DND-41 (cell line): ENCODE measurements at regions not wholly inside any gene's neighbourhood (a gene's known extent, or its start where the extent isn't known, plus 50 kb on each side); places are given as distances from the start of the nearest gene placed in this dataset.

ENCODE experiments used
- ATAC-seq: fragments of 200-7000 bp; cut with Tn5 transposase; 3 replicates; pipeline ENCODE4 v1.9.1; 2021; ENCODE audit warnings: low read depth; ENCODE audit not compliant: insufficient read depth
- DNase-seq: peaks from one replicate; pipeline ENCODE4 v3.0.0-alpha.2; 2020
- H2AFZ ChIP-seq: 2 replicates; pipeline ENCODE4 v1.6.0; 2012; ENCODE audit warnings: low read depth, low read length
- H3K27ac ChIP-seq: 2 replicates; pipeline ENCODE4 v1.5.1; 2012; ENCODE audit warnings: low read length, inconsistent platforms
- H3K27me3 ChIP-seq: fragments of 200-600 bp; sonication (generic); 2 replicates; pipeline ENCODE4 v1.6.0; 2012; ENCODE audit warnings: low read length, mild to moderate bottlenecking, inconsistent platforms; ENCODE audit not compliant: insufficient read depth, poor library complexity
- H3K36me3 ChIP-seq: 2 replicates; pipeline ENCODE4 v1.5.1; 2012; ENCODE audit warnings: low read length, inconsistent platforms; ENCODE audit not compliant: insufficient read depth
- H3K4me1 ChIP-seq: 2 replicates; pipeline ENCODE4 v1.5.1; 2012; ENCODE audit warnings: mild to moderate bottlenecking, low read length; ENCODE audit not compliant: insufficient read depth
- H3K4me2 ChIP-seq: 2 replicates; pipeline ENCODE4 v1.6.0; 2012; ENCODE audit warnings: mild to moderate bottlenecking, moderate library complexity, low read length, inconsistent platforms; ENCODE audit not compliant: insufficient read depth
- H3K4me3 ChIP-seq, 2 experiments: fragments of 200-600 bp in 1 of 2; shearing (Covaris generic) in 1 of 2; 2 replicates each; pipeline ENCODE4 v1.5.1; 2012 to 2016; ENCODE audit warnings: inconsistent platforms in 2 of 2, low read length in 2 of 2, mild to moderate bottlenecking in 2 of 2, low read depth in 1 of 2, moderate library complexity in 1 of 2
- H3K79me2 ChIP-seq: 2 replicates; pipeline ENCODE4 v1.6.0; 2012; ENCODE audit warnings: low read length, inconsistent platforms; ENCODE audit not compliant: insufficient read depth
- H3K9ac ChIP-seq: 2 replicates; pipeline ENCODE4 v1.6.0; 2012; ENCODE audit warnings: low read depth, mild to moderate bottlenecking, inconsistent platforms, low read length, moderate library complexity
- H3K9me3 ChIP-seq: 2 replicates; pipeline ENCODE4 v1.5.1; 2012; ENCODE audit warnings: low read length, moderate library complexity, mild to moderate bottlenecking, inconsistent platforms; ENCODE audit not compliant: insufficient read depth, severe bottlenecking
- H4K20me1 ChIP-seq: 2 replicates; pipeline ENCODE4 v1.6.0; 2012; ENCODE audit warnings: low read length; ENCODE audit not compliant: insufficient read depth
- CTCF ChIP-seq: IDR thresholded peaks from 2 replicates; pipeline ENCODE4 v1.5.1; 2012; ENCODE audit warnings: borderline replicate concordance, low read length, moderate library complexity, mild to moderate bottlenecking; ENCODE audit not compliant: poor library complexity, severe bottlenecking; ENCODE audit errors: extremely low read depth
- EZH2 ChIP-seq: IDR thresholded peaks from 3 replicates; pipeline ENCODE4 v1.6.1; 2012; ENCODE audit warnings: borderline replicate concordance, low read depth, mild to moderate bottlenecking, moderate library complexity, low read length, inconsistent platforms; ENCODE audit not compliant: severe bottlenecking

DNA sequence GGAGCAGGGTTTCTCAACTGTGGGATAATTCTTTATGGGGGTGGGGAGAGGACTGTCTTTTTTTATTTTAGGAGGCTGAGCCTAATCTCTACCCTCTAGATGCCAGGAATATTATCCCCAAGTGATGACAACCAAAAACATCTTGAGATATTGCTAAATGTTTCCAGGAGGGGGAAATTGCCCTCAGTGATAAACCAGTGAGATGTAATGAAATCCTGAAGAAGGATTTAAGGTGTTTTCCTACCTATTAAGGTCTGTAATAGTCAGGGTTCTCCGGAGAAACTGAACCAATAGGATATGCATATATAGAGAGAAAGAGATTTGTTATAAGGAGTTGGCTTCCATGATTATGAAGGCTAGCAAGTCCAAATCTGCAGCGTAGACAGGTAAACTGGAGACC, 208.3 kb upstream of the MIR17HG start:
- no peak for DNase-seq
- H2AFZ ChIP-seq, result no peak overlapping the region
- H4K20me1 ChIP-seq, result no peaks in the 10 kb centered on the region
- H3K4me1 ChIP-seq, result no peaks in the 10 kb centered on the region
- H3K4me2 ChIP-seq, result no peak overlapping the region
- ATAC-seq, result no peak
- no peak overlapping the region for H3K9ac ChIP-seq
- H3K9me3 ChIP-seq, result no peaks in the 10 kb centered on the region
- H3K36me3 ChIP-seq, result no peaks in the 10 kb centered on the region
- TF ChIP-seq EZH2, result no peak
- peaks cover 10% of the 10 kb centered on the region for H3K27me3 ChIP-seq
- H3K79me2 ChIP-seq, result no peaks in the 10 kb centered on the region
- no peak overlapping the region for H3K4me3 ChIP-seq
- no peak overlapping the region for H3K27ac ChIP-seq

DNA sequence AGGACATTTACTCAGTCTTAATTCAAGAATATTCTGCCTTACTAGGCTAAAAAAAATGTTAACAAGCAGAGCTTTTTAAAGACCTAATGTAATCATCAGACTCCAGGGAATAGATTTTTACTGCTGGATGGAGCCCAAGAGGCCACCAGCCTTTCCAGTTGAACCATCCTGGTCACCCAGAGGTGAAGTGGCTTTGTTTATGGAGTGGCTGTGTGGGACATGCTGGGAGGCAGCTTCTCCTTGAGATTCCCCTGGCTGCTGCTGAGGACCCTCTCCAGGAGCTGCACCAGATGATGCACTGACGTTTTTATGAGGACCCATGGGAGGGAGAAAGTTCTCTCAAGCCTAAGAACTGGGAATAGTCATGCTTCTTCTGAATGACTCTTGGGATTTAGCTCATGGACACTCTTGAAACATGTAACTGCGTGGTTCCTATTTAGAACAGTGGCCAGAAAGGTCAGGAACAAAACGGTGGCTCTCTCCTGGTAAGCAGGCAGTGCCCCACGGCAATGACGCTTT, 205.9 kb upstream of the MIR17HG start:
- H3K4me3 ChIP-seq, result no peak overlapping the region
- no peak for DNase-seq
- H4K20me1 ChIP-seq, result no peaks in the 10 kb centered on the region
- TF ChIP-seq EZH2 (no peak), CTCF (no peak)
- H3K9ac ChIP-seq, result no peak overlapping the region
- no peaks in the 10 kb centered on the region for H3K79me2 ChIP-seq
- no peaks in the 10 kb centered on the region for H3K9me3 ChIP-seq
- H3K4me2 ChIP-seq, result no peak overlapping the region
- H3K27ac ChIP-seq, result no peak overlapping the region
- peaks cover 10% of the 10 kb centered on the region for H3K27me3 ChIP-seq
- H3K36me3 ChIP-seq, result no peaks in the 10 kb centered on the region
- no peaks in the 10 kb centered on the region for H3K4me1 ChIP-seq
- ATAC-seq, result no peak
- no peak overlapping the region for H2AFZ ChIP-seq

DNA sequence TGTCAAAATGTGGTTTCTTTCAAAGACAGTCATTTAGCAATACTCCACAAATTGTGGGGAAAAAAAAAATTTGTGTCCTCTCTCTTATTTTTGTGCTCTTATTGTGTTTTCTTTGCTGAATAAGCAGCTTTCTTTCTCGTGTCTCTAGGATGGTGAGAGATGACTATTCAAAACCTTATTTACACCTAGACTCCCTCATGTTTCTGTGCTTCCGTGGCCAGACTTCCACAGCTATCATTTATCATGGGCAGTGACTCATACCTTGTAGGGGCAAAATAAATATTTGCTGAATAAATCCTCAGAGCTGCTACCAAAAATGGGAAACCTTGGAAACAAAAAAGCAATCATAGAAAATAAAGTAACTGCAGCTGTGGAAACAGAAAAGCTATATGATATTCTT, 204.9 kb upstream of the MIR17HG start:
- H2AFZ ChIP-seq, result no peak overlapping the region
- no peaks in the 10 kb centered on the region for H4K20me1 ChIP-seq
- peaks cover 10% of the 10 kb centered on the region for H3K27me3 ChIP-seq
- H3K9ac ChIP-seq, result no peak overlapping the region
- H3K4me1 ChIP-seq, result no peaks in the 10 kb centered on the region
- no peaks in the 10 kb centered on the region for H3K36me3 ChIP-seq
- no peak for ATAC-seq
- no peaks in the 10 kb centered on the region for H3K79me2 ChIP-seq
- no peak overlapping the region for H3K4me2 ChIP-seq
- no peak for DNase-seq
- no peak overlapping the region for H3K4me3 ChIP-seq
- H3K9me3 ChIP-seq, result no peaks in the 10 kb centered on the region
- no peak overlapping the region for H3K27ac ChIP-seq
- TF ChIP-seq CTCF, result no peak
- TF ChIP-seq EZH2, result no peak

- no peak overlapping the region for H3K9ac ChIP-seq
- H3K4me1 ChIP-seq, result no peaks in the 10 kb centered on the region
- no peak overlapping the region for H3K4me2 ChIP-seq
- no peak overlapping the region for H3K27ac ChIP-seq
- H3K27me3 ChIP-seq, result peaks cover 10% of the 10 kb centered on the region
- no peaks in the 10 kb centered on the region for H3K79me2 ChIP-seq
- H3K9me3 ChIP-seq, result no peaks in the 10 kb centered on the region
- DNase-seq, result no peak
- ATAC-seq, result no peak
- H3K4me3 ChIP-seq, result no peak overlapping the region
- H3K36me3 ChIP-seq, result no peaks in the 10 kb centered on the region
- no peak for TF ChIP-seq EZH2
- TF ChIP-seq CTCF, result no peak
- H4K20me1 ChIP-seq, result no peaks in the 10 kb centered on the region
- H2AFZ ChIP-seq, result no peak overlapping the region
These were observed 203.4 kb upstream of the MIR17HG start for GRCh38 chr13:91144054-91144453.
